ENCODE measurements at regions not wholly inside any gene's neighbourhood (a gene's known extent, or its start where the extent isn't known, plus 50 kb on each side); places are given as distances from the start of the nearest gene placed in this dataset.
A peak's percentile ranks its signal among the peaks of the same experiment; 100 is the strongest.

DNA sequence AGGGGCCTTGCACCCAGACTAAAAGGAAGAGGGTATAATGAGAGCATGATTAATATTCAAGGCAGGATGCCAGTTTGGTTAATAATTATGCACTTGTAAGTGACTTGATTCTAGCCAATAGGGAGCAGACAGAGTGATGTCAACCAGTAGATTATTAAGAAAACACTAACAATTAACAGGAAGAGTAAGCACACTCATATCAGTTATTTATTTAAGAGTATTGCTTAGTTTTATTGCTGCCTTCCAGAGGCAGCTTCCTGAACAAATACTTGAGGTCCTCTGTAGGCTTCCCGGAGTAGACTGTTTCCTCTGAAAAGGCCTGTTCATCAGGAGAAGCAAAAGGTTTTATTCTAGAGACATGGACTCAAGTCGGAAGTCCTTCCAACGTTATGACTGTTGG, 129.1 kb upstream of the AFF2 start:
- DNase-seq, result no peak

DNA sequence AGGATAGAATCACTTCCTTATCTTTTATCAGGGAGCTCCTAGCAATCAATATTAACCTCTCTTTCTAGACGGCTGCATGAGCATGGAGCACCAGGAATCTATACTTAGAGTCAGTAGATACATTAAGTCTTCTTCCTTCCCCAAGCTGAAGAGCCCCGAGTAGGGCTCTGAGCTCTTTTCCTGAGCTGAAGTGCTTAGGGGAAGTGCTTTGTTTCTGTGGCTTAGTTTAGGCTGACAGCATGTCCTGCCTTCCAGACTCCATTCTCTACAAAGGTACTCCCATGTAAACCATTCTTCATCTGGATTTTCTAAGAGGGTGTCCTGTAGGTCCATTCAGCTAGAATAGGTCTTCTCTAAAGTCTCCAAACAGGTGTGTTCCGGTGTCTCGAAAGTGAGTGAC, 127.5 kb upstream of the AFF2 start:
- no peak for DNase-seq

GRCh38 chrX:148376342-148376741, 124.1 kb upstream of the AFF2 start:
- no peak for DNase-seq

- DNase-seq, result peak in 1 of 5 donors; percentile 11
These were observed 120.3 kb upstream of the AFF2 start for GRCh38 chrX:148380107-148380506.

DNA sequence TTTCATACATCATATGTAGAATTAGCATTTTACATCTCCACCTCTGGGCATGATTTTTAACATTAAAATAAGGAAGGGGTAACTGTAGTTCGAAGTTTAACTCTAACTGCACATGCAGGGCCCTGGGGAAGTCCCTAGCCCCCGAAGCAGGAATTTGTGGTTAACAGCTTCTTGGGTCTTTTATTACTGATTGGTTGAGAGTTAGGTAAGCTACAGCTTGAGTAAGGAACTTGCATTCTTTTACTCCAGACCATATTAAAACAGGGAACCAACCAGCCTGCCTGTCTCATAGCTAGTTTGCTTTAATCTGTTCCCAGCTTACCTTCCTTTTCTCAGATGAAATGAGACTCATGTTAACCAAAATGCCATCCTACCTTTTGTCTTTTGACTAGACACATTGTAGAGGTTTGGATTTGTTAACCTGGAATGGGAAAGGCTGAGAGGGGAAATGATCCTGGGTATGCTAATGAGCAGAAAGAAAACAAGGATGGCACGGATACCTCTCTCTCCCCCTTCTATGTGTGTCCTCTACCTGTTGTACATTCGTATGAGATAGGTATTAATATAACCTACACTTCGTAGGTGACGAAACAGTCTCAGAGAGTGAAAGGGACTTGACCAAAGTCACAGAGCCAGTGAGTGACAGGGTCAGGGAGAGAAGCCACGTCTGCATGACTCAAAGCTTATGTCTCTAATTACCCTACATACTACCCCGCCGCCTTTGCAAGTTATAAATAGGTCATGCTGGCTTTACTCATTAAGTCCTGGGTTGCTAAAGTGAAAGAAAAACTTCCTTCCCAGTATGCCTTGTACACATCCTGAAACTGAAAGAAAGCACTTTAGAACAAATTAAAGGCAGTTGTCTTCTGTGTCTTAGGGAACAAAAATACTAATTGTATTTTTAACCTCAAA, 119.5 kb upstream of the AFF2 start:
- peak in 2 of 5 donors; percentile 1 to 88 for DNase-seq

DNA sequence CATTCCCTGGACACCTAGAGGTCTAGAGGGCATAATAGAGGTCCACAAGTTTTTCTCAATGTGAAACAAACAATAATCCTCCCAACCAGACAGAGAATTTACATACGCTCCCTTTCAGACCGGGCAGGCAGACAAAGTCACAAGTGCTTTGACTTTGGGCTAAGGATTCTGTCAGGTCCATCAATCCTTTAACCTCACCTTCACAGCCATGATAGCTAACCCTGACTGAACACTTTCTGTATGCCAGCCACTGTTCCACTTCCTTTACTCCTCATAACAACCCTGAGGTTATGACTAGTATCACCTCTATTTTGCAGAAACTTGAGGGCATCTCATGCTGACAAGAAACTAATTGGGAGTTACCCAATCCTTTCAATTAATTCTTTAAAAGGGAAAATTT, 118.8 kb upstream of the AFF2 start:
- peak in 1 of 5 donors; percentile 65 for DNase-seq

DNA sequence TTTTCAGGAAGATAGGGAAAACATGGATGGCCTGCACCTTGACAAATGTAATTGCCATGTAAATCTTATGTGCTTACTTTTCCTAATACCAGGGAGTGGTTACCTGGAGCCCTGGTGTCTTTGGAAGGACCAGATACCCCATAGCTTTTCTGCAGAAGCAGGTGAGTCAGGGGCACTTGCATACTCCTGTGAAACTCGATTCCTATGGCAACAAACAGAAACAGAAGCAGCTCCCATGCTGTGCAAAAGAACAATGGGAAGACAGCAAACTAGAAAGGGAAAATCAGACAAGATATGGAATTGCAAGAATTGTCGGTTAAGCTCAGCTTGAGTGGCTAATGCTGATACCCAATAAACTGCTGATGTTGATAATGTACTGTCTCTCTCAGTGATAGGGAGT, 117.4 kb upstream of the AFF2 start:
- DNase-seq, result no peak

- DNase-seq, result no peak
These were observed 114.9 kb upstream of the AFF2 start for GRCh38 chrX:148385471-148385870.

DNA sequence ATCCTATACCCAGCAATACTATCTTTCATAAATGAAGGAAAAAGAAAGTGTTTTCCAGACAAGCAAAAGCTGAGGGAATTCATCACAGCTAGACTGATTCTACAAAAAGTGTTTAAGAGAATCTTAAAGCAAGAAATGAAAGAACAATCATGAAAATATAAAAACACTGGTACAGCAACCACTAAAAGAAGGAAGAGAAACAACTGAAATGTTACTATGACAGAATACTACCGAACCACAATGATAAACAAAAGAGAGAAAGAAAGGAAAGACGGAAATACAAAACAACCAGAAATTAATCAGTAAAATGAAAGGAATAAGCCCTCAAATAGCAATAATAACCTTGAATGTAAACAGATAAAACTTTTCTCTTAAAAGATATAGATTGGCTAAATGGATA, 110.8 kb upstream of the AFF2 start:
- DNase-seq, result no peak

DNA sequence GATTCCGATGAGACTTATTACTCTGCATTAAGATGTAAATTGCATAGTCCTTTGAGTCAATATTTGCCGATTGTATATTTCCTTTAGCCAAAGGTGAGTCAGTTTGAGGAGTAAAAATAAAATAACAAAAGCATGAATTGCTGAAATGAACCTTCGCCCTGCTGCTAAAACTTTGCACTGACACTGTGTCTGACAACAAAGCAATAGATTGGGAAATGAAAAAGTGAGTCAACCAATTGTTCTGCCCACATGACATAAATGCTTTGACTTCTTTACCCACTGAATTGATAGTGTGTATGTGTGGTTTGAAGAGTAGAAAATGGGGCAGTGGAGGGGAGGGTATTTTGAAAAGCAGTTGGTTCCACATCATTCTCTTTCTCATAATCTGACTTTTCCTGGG, 88.4 kb upstream of the AFF2 start:
- DNase-seq, result no peak

DNA sequence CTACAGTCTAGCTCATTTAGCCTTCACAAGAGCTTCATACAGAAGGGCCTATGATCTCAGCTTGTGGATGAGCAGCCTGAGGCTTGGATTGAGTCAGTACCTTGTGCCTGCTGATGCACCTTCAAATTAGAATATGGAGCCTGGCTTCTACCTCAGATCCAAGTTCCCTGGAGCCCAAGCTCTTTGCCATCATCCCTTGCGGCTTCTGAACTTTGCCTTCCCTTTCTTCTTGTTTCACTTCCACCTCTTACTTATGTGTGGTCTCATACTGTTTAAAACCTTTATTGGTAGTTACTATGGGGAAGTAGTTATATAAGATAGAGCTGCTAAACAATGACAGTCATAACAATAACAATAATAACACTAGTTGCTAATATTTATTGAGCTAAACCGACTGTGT, 84.3 kb upstream of the AFF2 start:
- no peak for DNase-seq

- no peak for DNase-seq
These were observed 83.5 kb upstream of the AFF2 start for GRCh38 chrX:148416931-148417330.

DNA sequence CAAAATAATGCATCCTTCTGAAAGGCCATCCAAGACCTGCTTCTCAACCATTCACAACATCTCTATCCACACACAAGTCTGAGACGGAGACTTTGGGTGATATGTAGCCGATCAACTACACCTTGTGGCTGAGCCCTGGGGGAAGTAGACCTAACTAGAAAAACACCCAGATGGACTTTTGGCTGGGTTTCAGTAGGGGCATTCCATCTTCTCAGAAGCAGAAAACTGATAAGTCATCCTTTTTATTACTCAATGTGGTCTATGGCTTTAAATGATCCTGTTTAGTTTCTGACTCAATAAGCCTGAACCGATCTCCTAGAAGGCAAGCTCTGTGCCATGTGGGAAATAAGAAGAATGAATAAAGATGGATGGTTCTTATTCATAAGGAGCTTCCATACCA, 82.5 kb upstream of the AFF2 start:
- DNase-seq, result no peak

GRCh38 chrX:148422526-148422925, 77.9 kb upstream of the AFF2 start:
- DNase-seq, result no peak

- no peak for DNase-seq
These were observed 75.8 kb upstream of the AFF2 start for GRCh38 chrX:148424570-148424969.

- no peak for DNase-seq
These were observed 74.0 kb upstream of the AFF2 start for GRCh38 chrX:148426467-148426866.

GRCh38 chrX:148441387-148441786, 59.0 kb upstream of the AFF2 start:
- DNase-seq, result no peak

- DNase-seq, result no peak
These were observed 57.2 kb upstream of the AFF2 start for GRCh38 chrX:148443216-148443615.

DNA sequence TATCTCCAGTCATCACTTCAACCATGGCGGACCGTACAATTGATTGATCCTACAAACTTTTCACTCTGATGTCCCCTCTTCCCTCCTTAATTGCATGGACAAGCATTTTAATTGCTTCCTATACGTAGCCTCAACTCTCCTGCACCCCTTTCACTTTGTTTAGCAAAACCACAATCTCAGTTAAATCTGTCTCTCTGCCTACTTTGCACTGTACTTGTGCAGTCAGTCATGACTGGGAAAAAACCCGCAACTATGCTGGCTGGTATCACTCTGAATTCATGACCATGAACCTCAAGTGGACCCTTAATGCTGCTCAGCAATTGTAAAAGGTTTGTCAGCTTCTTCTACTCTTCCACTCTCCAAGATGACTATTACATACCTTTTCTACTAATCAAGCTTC, 51.7 kb upstream of the AFF2 start:
- no peak for DNase-seq
